ENCODE measurements at regions not wholly inside any gene's neighbourhood (a gene's known extent, or its start where the extent isn't known, plus 50 kb on each side); places are given as distances from the start of the nearest gene placed in this dataset.

- TF ChIP-seq GATA3 (IDR thresholded peaks at IDR 0.05; ENCODE audit: low read depth, low read length) = no peak
- TF ChIP-seq GATA2 (IDR thresholded peaks at IDR 0.05; ENCODE audit: low read depth, low read length) = no peak
These were observed 390.6 kb upstream of the CFAP20DC start for GRCh38 chr3:59440285-59441028.

Measured in SH-SY5Y (cell line).